NCI-H2081 (cell line): ENCODE measurements at regions not wholly inside any gene's neighbourhood (a gene's known extent, or its start where the extent isn't known, plus 50 kb on each side); places are given as distances from the start of the nearest gene placed in this dataset.
A peak's percentile ranks its signal among the peaks of the same experiment; 100 is the strongest.
"Not testable (repeated sequence)": the region's sequence is repeated elsewhere in the genome, so short reads cannot be mapped to it uniquely, and the experiment has no call there.

Experiments
- DNase-seq, 2 experiments: peaks; one replicate each; lab custom pipeline; 2025; lab: John Stamatoyannopoulos, UW

DNA sequence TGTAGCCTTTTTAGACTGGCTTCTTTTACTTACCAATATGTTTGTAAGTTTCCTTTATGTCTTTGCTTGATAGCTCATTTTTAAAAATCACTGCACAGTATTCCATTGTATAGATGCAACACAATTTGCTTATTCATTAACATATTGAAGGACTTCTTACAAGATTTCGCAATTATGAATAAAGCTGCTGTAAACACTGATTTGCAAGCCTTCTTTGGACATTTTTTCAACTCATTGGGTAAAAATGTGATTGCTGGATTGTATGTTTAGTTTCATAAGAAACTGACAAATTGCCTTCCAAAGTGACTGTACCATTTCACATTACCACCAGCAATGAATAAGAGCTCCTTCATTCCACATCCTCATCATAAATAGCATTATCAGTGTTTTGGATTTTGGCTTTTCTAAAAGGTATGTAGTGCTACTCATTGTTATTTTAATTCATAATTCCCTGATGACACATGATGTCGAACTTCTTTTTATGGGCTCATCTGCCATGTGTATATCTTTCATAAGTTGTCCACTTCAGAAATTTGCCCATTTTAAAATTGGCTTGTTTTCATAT lies 80.7 kb downstream of the TFAP2B start:
- no peak for DNase-seq

DNA sequence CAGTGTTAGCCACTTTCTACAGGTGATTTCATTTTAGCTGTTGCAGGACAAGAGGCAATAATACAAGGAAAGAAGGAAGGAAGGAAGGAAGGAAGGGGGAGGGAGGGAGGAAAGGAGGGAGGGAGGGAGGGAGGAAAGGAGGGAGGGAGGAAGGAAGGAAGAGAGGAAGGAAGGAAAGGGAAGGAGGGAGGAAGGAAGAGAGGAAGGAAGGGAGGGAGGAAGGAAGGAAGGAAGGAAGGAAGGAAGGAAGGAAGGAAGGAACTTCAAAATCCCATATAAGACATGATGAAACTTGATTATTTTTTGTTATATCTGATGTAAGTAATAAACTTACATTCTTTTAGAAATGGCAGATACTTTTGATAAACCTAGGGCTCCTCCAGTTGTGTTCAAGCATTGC lies 83.6 kb downstream of the TFAP2B start:
- no peak for DNase-seq

DNA sequence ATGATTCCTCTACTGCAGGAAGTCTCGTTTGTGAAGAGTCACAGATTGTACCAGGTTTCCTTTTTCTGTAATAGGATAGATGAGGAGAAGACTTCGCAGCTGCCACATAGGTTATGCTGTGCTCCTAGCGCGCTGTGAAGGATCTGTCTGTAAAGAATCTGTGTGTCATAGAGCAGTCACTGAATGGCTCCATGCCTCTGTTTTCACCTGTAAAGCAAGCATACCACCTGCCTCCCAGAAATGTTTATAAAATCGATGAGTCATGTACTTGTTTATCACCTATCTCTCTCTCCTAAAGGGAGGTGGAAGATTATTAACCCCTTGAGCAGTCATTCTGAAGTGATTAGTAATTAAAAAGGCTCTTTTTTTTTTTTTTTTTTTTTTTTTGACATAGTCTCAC lies 86.6 kb downstream of the TFAP2B start:
- no peak for DNase-seq

DNA sequence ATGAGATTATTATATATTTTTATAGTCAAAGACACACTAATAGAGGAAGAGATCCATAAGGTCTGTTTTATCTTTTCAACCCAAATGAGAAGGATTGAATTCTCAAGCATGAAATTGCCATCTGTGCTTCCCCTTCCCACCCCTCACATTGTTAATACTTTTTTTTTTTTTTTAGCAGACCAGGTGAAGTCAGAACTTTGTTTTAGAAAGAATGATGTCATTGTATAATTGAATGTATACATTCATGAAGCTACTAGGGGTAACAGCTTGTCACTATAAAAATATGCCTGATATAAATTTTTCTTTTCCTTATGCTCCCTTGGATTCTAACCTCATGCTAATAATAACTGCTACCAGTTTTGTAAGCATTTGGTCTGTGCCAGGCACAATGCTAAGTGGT lies 88.9 kb downstream of the TFAP2B start:
- no peak for DNase-seq

DNA sequence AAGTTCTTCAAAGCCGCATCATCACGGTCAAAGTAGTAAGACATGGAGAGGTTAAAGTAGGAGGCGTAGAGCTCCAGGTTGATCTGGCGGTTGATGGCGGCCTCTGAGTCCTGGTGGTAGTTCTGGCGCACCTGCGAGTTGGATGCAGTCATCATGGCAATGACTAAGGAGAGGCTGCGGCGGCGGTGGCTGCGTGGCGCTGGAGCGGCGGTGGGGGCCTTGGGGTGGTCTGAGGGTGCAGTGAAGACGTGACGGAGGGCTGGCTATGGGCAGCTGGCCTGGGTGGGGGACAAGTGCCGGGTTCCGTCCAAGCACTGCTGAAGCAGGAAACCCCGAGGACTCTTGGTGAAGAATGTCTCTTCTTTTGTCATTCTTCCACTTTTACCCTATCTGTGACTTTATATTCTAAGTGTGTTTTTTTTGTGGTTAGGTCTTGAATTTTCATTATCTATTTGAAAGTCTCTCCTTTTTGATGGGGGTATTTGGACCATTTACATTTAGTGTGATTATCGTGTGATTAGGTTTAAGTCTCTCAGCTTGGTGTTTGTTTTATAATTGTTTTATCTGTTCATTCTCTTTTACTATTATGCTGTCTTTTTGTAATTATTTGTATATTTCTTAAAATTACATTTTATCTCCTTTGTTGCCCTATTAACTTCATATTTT lies 94.6 kb downstream of the TFAP2B start:
- DNase-seq, result no peak

DNA sequence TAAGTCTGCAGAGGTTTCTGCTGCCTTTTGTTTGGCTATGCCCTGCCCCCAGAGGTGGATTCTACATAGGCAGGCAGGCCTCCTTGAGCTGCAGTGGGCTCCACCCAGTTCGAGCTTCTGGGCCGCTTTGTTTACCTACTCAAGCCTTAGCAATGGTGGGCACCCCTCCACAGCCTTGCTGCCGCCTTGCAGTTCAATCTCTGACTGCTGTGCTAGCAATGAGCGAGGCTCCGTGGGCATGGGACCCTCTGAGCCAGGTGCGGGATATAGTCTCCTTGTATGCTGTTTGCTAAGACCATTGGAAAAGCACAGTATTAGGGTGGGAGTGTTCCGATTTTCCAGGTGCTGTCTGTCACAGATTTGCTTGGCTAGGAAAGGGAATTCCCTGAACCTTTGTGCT lies 102.7 kb downstream of the TFAP2B start:
- DNase-seq, result not testable (repeated sequence)

DNA sequence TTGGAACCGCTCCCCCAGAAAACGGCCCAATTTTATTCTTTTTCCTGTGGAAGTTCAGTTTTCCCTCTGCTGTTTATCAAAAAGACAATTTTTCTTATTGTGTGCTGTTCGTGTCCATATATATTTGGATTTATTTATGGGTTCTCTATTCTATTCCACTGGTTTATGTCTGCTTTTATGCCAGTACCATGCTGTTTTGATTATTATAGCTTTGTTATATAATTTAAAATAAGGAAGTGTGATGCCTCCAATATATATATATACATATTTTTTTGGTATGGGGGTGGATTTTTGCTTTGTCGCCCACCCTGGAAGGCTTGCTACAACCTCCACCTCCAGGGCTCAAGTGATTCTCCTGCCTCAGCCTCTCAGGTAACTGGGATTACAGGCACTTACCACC lies 103.3 kb downstream of the TFAP2B start:
- DNase-seq, result no peak

DNA sequence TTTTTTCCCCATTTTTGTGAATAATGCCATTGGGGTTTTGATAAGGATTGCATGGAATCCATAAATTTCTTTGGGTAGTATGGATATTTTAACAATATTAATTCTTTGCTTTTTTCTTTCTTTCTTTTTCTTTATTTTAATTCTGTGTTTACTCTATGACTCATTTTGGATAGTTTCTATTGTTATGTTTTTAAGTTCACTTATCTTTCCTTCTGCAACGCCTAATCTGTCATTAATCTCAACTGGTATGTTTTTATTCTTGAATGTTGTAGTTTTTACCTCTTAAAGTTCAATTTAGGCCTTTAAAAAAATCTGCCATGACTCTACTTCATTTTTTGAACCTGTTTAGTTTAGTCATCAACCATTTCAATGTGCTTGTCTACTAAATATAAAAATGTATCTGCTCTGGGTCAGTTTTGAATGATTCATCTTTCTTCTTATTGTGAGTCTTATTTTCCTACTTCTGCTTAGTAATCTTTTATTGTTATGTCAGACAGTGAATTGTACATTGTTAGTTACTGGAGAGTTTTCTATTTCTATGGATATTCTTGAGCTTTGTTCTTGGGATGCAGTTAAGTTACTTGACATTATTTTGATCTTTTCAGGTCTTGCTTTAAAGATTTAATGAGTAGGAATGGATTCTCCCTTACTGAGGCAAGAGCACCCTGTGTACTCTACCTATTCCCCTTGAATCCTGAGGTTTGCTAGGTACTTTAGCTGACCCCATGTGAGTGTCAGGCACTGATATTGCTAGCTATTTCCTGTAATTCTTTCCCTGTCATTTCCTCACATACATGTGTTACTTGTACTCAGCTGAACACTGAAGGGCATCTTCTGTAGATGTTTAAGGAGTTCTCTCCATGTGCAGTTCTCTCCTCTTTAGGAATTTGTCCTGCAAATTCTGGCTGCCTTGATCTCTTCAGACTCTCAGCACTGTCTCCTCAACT lies 104.2 kb downstream of the TFAP2B start:
- no peak for DNase-seq

DNA sequence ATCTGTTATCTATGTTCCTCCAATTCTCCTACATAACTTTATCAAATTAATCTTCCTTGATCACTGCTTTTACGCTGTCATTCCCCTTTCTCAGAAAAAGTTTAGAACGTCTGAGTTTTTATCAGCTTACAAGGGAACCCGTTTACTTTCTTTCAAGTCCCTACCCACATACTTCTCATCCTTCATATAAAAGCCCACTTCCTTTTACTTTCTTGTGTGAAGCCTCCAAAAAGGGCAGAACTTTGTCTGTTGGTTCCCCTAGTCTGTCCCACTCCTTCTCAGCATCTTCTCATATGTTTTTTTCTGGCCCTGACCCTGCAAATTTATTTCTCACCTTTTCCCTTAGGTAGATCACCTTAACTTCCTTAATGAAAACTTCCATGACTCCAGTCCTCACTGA lies 106.1 kb downstream of the TFAP2B start:
- DNase-seq, result no peak

DNA sequence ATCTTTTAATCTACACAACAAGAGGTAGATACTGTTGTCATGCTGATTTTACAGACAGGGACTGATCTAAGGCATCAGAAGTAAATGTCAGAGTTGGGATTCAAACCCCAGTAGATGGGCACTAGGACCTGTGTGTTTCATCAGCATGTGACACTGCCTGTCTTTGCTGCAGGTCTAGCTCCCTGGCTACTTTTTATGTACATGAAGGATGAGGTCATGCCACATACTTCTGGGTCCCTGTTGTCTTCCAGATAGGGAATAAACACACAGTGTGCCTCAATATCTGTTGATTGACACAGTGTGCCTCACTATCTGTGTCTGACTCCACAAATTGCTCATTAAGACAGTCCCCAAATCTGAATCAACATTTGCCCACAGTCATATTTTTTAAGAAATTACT lies 106.9 kb downstream of the TFAP2B start:
- no peak for DNase-seq

DNA sequence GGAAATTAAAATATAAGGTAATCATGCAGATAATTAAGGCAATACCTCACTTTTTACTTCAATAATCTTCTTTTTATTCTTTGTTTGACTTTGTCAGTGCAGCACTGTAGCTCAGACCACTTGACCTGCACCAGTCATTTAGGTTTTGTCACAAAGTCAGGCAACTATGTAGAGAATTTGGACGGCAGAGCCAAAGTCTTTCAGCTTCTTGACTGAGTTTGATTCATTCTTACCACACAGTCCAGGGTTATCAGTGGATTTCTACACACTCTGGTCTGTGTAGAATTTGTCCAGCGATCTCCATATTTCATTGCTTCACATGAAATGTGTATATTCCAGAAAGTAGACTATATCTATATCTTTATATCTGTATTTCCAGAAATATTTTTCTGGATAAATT lies 107.3 kb downstream of the TFAP2B start:
- DNase-seq, result no peak

DNA sequence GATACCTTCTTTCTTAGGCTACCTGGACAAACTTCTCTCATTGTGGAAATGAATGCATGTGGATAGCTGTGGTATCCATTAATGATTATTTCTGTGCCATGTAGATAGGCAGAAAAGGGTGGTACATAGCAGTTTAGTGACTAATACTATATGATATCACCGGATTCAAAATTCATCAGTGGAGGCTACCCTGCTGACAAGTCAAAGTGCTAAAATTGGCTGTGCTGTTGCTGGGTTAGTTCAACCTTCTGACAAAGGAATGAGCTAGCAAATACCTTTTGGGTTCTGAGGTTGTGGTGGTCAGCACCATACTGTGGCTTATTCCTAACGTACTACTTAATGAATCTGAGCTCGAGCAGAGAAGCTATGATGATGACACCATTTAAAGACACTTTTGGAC lies 109.1 kb downstream of the TFAP2B start:
- DNase-seq, result no peak

DNA sequence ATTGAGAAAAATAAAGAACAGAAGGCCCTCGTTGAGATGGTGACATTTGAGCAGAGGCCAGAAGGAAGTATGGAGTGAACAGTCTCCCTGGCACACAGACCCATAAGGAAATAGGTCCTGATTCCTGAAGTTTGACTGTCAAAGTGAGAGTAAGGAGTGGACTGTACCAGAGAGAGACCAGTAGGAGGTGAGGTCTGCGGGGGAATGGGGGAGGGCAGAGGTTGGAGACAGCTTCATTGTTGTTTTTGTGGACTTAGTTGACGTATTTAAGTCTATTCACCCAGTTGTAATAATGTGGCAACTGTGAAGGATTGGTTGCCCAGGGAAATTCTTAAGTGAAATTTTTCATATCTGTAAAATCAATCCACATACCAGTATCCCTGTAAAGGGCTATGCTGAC lies 110.7 kb downstream of the TFAP2B start:
- no peak for DNase-seq

DNA sequence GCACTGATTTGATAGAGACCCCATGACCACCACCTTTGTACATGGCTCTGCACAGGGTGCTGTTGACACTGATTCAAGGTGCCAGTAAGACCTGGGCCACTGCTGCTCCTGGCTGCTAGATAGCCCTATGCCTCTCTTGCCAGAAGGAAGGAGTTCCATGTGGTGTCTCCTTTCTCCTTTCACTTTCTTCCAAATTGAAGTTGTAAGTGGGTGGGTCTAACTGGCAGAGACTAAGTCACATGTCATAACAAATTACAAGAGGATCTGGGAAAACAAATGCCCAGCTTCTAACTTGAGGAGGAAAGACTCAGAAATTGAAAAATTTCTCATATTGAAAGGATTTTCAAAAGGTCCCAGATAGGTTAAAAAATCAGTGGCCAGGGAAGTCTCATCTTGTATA lies 116.8 kb downstream of the TFAP2B start:
- no peak for DNase-seq

DNA sequence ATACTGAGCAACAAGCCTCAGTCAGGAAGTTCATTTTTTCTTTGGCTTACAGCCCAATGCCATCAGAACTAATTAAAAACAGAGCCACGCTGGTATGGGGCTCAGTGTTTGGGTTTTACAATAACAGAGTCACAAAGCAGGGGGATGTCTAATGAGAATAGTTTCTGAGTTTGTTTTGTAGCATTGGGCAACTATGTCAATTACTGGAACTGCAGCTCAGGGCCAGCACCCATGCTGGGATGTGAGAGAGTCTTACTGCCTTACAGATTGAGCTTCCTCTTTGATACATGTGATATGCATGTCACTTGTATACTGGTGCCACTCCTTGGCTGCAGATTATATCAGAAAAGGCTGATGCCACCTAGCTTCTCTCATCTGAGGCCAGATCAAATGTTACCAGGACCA lies 117.6 kb downstream of the TFAP2B start:
- DNase-seq, result peak in 1 of 2 experiments; percentile 22

DNA sequence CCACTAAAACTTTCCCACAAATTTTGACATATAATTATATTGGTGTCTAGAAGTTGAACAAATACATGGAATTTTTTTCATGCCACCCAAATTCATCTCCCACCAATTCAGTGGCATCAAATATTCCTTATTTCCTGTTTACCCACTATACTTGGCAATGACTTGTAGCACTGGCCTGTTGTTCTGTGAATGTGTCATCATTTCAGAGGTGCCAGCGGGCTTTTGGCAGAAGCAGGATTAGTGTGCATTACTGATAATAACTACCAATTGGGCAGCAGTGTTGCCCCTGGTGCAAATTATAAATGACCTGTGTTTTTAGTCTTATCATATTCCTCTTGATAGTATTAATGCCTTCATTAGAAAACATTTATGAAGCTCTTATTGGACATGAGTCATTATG lies 121.3 kb downstream of the TFAP2B start:
- DNase-seq, result no peak

DNA sequence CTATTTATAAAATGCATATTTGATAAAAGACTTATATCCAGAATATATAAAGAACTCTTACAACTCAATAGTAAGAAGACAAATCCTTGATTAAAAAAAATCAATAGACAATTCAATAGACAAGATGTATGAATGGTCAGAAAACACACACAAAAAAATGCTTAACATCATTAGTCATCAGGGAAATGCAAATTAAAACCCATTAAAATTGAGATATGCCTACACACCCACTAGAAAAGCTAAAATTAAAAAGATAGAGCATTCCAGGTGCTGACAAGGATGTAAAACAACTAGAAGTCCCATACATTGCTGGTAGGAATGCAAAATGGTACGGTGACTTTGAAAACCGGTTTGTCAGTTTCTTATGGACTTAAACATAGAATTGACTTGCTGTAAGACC lies 127.1 kb downstream of the TFAP2B start:
- no peak for DNase-seq

DNA sequence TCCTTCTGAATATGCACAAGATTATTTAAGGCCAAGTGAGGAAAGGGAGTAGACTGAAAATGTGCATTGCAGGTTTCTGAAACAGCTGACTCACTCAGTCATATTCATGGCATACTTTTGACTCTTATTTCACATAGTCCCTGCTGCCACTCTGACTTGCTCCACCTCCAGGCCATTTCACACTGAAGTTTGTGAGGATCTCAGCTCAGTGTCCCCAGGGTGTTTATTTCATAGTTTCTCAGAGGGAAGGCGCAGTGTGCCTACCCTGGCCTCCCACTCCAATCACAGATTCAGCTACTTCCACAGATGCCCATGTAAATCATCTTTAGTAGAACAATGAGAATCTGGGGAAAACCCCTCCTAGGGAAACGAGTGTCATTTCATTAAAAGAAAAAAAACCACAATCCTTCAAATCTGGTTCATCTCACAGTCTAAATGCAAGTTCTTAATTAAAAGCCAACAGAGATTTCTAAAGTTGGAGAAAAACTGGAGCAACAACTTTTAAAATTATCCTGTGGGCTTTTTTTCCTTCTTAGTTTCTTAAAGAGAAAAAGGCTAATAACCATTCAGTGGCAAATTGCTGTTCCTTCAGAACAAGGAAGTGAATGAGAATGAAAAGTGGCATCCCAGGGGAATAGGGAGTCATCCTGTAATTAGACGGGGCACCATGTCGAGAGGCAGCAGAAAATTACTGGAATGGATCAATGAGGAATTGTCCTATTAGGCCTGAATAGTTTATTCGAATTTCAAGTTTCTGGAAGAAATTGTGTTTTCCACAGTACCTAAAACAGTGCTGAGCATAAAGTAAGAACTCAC lies 133.6 kb downstream of the TFAP2B start:
- peak; percentile 19 to 34 for DNase-seq

DNA sequence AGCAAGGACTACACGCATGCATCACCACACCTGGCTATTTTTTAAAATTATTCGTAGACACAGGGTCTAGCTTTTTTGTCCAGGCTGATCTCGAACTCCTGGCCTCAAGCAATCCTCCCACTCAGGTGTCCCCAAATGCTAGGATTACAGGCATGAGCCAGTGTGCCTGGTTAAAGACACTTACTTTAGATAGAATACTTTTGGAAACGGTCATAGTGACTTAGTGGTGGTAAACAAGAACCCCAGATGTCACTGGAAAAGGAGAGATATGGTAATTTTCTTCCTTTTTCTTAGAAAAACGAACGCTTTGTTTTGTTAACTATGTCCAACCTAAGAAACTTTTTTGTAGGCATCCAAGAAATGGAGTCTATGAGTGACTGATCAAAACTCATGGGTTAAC lies 137.3 kb downstream of the TFAP2B start:
- no peak for DNase-seq

DNA sequence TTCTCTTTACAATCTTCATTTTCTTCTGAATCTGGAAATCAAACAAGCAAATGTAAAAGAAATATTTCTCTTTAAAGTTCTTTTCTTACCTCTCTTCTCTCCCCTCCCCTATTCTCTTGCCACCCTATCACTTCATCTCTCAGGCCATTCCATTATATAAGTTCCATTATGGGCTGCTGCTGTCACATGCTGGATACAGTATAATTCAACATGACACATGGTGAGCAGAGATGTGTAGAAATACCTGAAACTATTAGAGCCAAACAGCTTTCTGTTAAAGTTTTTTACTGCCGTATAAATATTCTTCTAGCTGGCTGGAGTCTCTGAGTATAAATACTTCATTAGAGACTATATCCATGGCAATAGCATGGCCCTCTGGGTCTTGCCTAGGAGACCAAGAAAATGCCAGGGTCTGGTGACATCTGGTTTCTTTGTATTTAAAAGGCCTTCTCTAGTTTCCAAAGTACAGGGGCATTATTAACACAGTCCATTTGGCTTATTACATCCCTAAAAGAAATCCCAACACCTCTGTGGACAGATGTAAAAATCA lies 139.6 kb downstream of the TFAP2B start:
- DNase-seq, result no peak

DNA sequence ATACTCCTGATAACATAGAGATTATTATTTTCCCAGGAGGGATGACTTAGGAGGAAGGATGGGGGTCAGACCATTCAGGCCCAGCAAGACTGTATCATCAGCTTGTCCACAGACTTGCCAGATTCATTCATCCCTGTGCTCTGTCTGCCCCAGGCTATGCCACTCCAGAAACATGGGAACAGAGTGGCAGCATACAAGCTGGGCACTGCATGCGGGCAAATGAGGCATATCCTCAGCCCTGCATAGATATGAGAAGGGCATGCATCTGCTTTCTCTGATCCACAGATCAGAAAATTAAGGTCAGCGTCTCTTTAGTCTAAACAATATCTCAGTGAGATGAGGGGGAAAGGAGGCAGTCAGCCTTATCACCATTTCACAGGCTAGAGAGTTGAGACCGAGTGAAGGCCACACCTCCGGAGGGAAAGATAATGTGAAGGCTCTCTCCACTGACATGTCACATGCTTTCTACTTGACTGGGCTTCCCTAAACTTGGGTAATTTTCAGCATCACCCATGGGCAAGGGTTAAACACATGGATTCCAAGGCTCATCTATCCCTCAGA lies 140.5 kb downstream of the TFAP2B start:
- no peak for DNase-seq

DNA sequence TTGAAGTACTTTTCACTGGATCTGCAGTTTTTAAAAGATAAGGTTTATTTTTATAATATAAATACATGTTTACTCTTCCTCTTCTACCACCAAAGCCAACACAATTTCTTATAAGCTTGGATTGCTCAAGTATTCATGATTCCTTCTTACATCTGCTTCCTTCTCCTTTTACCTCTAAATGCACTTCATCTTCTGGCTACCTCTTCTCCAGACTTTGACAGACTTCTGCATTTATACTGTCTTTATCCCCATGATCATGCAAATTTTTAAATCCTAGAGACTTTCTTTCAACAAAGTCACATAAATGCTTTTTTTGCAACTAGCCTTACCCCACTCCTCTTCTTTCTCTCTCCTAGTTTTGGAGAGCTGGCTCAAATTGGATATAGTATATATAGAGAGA lies 142.9 kb downstream of the TFAP2B start:
- no peak for DNase-seq
